HCT116 (cell line): ENCODE measurements at regions not wholly inside any gene's neighbourhood (a gene's known extent, or its start where the extent isn't known, plus 50 kb on each side); places are given as distances from the start of the nearest gene placed in this dataset.

Experiments
- CTCF ChIP-seq, 3 experiments: fragments of 200-600 bp in 1 of 3; sonication (generic) in 1 of 3; IDR thresholded peaks in 2 of 3; conservative IDR thresholded peaks in 1 of 3; 2 replicates each; pipeline ENCODE4 v1.5.1; 2012 to 2017; ENCODE audit warnings: low read depth in 2 of 3, low read length in 2 of 3, antibody characterized with exemption in 1 of 3, borderline replicate concordance in 1 of 3, control low read depth in 1 of 3, mild to moderate bottlenecking in 1 of 3, mixed read lengths in 1 of 3, mixed run types in 1 of 3, moderate library complexity in 1 of 3; ENCODE audit not compliant: insufficient read depth in 1 of 3
- EZH2 ChIP-seq: fragments of 200-600 bp; sonication (generic); IDR thresholded peaks from 2 replicates; pipeline ENCODE4 v1.6.1; 2017; ENCODE audit warnings: antibody characterized with exemption, mixed run types
- TF ChIP-seq, protein P1 (sequence below): IDR thresholded peaks from 2 replicates; pipeline ENCODE4 v1.6.1; 2012

GRCh38 chr7:37577412-37577811, 106.2 kb upstream of the GPR141 start:
- TF ChIP-seq CTCF (IDR thresholded peaks at IDR 0.05 in 2 of 3, conservative IDR thresholded peaks at IDR 0.05 in 1 of 3; ENCODE audit: borderline replicate concordance in 1 of 3, insufficient read depth in 1 of 3, low read depth in 2 of 3, low read length in 2 of 3) (no peak), EZH2 (no peak)
- TF ChIP-seq, protein P1, sequence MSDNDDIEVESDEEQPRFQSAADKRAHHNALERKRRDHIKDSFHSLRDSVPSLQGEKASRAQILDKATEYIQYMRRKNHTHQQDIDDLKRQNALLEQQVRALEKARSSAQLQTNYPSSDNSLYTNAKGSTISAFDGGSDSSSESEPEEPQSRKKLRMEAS = no peak
